ENCODE measurements at regions not wholly inside any gene's neighbourhood (a gene's known extent, or its start where the extent isn't known, plus 50 kb on each side); places are given as distances from the start of the nearest gene placed in this dataset.

DNA sequence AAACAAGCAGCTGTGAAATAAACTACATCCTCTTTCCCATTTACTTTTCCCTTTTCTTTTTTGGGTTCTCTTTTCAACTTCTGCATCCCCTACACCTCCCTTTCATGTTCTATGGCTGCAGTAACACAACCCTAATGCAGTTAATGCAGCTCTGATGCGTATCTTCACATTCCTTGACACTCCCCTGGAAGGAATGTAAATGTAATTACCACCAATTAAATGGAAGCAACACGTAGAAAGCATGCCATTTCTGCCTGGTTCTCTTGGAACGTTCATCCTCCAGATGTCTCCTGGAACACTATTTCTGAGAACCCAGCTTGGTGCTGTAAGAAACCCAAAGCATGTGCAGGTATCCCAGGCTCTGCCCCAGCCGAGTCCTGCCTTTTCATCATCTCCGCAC lies 166.8 kb upstream of the FREM2 start:
- FAIRE-seq = no peak

GRCh38 chr13:38527140-38527539 lies 159.7 kb upstream of the FREM2 start:
- no peak for FAIRE-seq

GRCh38 chr13:38528986-38529385 lies 157.9 kb upstream of the FREM2 start:
- FAIRE-seq = no peak

GRCh38 chr13:38530492-38530891 lies 156.4 kb upstream of the FREM2 start:
- FAIRE-seq = peak; percentile 86

DNA sequence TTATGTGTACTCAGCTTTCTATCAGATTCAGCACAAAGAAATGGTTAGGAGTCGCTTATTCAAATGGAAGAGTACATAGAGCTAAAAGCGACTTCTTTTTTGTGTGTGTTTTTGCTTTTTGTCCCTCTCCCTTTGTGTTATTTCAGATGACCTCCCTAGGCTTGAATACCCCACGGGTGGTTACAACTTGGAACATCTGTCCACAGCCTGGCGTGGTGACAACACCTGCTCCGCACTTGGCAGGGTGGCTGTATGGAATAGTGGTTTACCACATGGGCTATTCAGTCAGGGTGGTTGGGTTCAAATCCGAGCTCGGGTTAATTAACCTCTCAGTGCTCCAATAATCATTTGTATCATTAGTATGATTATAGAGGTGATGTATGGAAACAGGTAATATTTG lies 151.6 kb upstream of the FREM2 start:
- no peak for FAIRE-seq

DNA sequence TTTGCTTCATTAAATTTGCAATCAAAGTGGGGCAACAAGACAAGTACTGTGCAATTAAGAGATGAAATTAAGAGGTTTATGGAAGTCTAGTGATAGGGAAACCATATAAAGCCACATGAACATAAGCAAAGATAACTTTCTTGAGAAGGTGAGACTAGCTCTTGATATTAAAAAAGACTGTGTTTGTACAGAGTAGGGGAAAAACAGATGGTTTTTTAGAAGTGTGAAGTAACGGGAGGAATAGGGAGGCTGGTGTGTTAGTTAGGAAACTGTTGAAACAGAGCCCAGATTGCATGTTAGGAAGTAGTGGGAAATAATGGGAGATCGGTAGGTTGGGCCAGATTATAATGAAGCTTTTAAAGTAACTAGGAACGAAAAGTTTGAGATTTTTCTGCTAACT lies 149.8 kb upstream of the FREM2 start:
- FAIRE-seq = no peak

DNA sequence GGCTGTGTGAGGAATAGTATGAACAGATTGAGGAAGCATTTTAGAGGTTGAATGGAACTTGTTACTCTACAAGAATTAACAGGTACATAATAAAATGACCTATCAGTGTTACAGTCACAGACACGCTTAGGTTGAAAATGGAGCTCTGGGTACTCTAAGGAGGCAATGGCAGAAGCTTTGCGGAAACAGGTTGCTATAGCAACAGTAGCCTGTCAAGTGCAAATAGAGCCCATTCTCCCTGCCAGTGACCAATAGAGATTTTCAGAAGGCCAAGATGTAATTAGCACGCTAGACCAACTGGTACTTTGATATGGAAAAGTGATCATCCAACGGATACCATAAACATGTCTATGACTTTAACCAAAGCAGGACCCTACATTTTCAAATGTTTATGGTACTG lies 148.5 kb upstream of the FREM2 start:
- FAIRE-seq = no peak

DNA sequence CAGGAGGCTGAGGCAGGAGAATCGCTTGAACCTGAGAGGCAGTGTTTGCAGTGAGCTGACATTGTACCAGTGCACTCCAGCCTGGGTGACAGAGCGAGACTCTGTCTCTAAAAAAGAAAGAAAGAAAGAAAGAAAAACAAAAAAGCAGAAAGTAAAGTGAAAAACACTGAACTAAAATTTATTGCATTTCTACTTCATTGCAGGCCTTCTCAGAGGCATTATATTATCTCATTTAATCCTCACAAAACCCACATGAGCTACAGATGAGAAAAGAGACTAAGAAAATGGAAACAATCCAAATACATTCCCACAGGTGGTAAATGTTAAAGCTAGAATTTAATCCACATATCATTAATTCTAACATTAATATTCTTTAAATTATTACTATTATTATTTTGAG lies 147.2 kb upstream of the FREM2 start:
- FAIRE-seq = no peak

DNA sequence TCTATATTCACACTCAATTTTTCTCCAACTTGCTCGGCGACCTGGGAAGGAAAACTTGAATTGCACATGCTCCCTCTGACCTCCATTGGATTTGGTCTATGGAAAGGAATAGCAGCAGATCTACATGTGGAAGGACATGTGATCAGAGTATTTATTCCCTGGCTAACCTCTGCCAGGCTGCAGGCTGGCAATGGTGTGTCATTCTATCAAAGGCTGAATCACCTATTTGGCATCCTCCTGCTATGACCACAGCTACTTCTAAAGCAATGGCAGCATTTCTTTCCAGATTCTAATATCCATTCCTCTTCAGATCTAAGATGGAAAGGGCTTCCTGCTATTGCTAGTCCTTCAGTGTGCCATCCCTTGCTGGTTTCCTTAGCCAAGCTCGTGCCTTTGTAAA lies 144.3 kb upstream of the FREM2 start:
- FAIRE-seq = no peak

DNA sequence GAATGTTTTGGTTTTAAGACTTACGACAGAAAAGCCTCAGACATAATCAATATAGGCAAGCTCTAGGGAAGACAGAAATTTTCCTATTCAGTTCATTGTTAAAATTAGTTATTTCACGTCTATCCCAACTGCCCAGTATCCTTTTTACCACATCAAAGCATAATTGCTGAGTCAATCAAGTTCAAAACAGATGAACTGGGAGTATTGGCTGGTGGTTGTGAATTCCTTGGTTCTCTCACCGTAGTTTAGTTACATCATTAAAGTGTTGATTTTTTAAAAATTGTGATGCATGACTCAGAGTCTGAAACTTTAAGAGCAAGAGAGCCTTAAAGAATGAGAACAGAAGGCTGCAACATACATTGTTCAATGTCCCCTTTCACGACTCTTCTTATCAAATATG lies 143.3 kb upstream of the FREM2 start:
- no peak for FAIRE-seq

GRCh38 chr13:38563739-38564138 lies 123.1 kb upstream of the FREM2 start:
- FAIRE-seq = no peak

DNA sequence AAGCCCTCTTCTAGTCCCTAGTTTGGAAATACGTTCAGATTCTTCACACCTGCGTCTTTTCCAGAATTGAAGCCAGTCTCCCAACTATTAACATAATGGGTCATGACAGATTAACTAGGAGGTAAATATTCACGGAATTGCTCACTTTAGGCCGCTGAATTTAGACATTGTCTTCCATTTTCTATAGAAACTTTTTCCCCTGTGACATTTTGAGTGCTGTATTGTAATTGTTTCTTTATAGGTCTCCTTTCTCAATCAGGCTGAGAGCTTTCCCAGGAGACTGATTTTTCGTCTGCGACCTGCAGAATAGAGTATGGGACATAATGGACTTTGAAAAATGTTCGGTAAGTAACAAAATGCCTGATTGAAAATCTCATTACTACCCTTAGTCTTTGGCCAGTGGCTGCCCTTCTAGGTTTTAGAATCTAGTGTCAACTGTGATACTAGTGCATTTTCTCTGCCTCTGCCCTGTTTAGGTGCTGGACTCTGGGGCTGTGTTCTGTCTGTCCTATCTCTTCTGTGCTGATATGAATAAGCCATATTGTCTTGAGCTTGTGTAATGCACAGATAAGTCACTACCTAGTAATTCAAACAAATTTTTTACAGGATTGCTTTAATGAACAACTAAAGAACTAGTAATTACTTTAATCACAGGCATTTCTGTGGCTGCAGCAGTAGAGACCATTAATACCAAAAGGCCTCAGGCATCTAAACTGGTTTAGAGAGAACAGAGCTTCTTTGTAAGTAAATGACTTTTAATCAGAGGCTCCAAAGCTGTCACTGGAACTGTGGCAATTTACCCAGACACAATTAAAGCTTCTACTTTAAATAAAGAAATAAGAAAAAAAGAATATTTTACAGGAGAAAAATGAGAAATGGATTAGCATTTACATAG lies 122.4 kb upstream of the FREM2 start:
- FAIRE-seq = no peak

- FAIRE-seq = no peak
Measured at GRCh38 chr13:38566023-38566422, 120.9 kb upstream of the FREM2 start.

DNA sequence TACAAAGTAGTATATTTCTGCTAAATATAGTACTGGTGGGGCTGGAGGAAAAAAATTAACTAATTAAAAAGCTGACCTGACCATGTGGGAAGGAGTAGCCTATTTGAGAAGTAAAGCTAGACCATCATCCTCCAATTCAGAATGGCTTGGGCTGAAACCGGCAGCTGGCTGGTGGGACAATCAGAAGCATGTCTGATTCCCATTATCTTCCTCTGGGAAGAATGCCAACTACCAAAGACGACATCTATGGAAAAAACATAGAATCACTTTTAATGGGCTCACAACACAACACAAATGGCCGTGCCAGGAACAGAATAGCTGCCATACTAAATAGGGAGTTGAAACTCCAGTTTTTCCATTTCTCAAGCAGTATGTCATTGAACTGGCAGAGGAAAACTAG lies 120.4 kb upstream of the FREM2 start:
- no peak for FAIRE-seq

GRCh38 chr13:38570706-38571105 lies 116.2 kb upstream of the FREM2 start:
- no peak for FAIRE-seq

DNA sequence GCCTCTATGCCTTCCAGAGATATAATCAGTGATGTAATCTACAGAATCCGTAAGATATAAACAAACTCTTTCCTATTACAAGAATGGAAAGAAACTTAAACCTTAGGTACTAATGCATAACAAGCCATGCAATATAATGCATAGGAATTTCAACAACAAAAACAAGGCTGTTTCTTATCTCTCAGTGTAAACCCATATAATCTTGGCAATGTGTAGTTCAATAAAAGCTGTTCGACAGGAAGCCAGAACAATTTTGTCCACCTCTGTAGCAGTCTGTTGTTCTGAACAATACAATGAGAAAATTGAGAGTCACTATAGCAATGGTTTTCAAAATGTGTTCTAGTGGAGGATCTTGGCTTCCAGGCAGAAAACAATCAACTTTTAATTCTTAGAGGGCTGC lies 111.5 kb upstream of the FREM2 start:
- no peak for FAIRE-seq

DNA sequence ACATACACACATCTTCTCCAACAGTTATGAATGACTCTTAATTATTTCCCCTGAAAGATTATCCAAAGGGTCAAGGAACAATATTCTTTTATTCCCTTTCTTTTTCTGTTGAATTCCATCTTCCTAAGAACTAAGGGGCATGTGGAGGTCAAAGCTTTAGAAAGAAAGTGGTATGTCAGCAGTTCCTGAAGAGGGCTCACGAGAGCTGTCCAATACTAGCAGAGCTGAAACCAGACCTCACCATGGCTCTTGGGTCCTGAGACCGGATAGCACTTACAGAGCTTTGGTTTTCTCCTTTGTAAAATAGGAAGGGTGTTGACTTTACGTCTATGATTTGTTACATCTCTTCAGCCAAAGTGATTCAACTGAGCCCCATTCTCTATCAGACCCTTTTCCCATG lies 109.8 kb upstream of the FREM2 start:
- FAIRE-seq = no peak

DNA sequence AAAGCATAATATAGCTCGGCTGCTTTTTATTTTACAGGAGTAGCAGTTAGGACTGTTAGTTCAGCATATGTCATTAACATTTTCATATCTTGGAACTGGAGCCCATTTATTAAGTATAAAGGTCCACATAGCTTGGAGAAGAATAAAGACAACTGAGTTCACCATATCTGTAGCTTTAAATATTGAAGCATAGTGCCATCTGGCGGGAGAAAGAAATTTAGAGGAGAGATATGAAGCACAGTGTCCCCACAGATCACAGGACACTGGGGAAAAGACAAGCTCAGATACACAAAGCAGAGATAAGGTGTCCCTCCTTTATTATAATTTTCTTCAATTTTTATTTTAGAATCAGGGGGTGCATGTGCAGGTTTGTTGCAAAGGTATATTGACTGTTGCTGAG lies 104.7 kb upstream of the FREM2 start:
- peak; percentile 30 for FAIRE-seq

DNA sequence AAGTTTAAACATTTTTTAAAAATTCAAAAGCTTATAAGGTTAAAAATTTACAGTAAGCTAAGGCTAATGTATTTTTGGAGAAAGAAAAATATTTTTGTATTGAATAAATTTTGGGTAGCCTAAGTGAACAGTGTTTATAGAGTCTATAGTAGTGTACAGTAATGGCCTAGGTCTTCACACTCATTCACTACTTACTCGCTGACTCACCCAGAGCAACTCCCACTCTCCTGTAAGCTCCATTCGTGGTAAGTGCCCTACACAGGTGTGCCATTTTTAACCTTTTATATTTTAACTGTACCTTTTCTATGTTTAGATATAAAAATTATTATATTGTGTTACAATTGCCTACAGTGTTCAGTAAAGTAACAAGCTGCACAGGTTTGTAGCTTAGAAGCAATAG lies 96.6 kb upstream of the FREM2 start:
- FAIRE-seq = no peak

GRCh38 chr13:38590796-38591507 lies 95.9 kb upstream of the FREM2 start:
- FAIRE-seq = no peak

GRCh38 chr13:38602266-38602665 lies 84.6 kb upstream of the FREM2 start:
- no peak for FAIRE-seq

DNA sequence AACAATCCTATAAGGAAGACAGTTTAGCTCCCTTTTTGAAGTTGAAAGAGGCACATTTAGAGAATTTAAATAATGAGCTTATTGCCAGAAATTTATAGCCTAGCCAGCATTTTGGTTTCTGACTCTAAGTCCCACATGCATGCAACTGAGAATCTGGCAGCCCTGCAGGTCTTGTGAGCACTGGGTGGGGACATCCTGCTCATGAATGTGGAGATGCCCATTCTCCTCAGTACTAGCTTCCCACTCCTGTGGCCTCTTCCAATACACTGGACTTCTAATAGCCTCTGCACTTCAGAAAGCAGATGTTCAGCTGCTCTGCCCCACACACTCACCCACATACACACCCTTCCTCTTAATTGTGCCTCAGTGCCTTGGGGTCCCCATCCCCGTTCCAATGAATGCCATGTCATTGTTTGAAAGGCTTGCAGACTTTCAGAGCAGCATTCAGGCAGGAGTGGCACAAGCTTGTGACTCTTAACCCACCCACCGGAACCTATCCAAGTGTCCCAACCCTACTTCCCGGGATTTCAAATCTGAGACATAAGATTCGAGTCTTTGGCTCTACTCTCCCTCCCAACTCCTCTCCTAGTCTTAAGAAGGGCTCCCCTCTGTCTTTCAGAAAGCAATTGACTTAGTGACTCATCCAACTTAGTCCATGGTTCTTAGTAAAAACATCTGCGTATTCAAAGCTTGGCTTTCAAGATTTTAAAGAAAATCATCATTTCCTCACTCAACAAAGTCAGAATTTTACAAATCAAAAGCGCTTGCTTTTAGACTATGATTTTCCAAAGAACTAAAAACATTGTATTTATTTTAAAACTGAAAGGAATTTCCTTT lies 80.0 kb upstream of the FREM2 start:
- FAIRE-seq = no peak

- no peak for FAIRE-seq
Measured at GRCh38 chr13:38617936-38618335, 68.9 kb upstream of the FREM2 start.

DNA sequence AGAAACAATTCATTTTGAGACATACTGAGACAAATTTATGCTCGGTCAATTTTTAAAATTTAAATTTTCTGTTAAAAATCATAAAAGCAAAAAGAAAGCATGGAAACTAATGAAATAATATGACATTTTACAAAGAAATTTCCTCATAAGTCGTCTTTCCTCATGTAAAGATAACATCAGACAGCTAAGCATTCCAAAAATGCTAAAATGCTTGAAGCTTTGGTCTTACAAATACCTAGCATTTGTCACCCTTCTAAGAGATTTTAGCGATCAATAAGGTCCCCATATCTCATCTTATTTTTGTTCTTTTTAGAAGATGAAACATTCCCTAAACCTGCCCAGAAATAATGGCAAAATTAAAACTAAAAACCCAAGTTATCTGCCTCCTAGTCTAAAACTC lies 68.5 kb upstream of the FREM2 start:
- FAIRE-seq = no peak
